GM12891 (cell line): ENCODE measurements at regions not wholly inside any gene's neighbourhood (a gene's known extent, or its start where the extent isn't known, plus 50 kb on each side); places are given as distances from the start of the nearest gene placed in this dataset.

Experiments
- POLR2A ChIP-seq: IDR thresholded peaks from 2 replicates; pipeline ENCODE4 v1.6.1; 2011; ENCODE audit warnings: low read depth, low read length, control low read depth
- POLR2AphosphoS5 ChIP-seq: IDR thresholded peaks from 2 replicates; pipeline ENCODE4 v1.6.1; 2011; ENCODE audit warnings: low read depth, low read length, control low read depth

GRCh38 chr22:27409299-27409698, 392.3 kb downstream of the MN1 start:
- TF ChIP-seq POLR2A (no peak), POLR2AphosphoS5 (no peak)
